PC-9 (cell line): ENCODE measurements at regions not wholly inside any gene's neighbourhood (a gene's known extent, or its start where the extent isn't known, plus 50 kb on each side); places are given as distances from the start of the nearest gene placed in this dataset.

Source experiments
- EZH2 ChIP-seq: fragments of 200-600 bp; sonication (generic); IDR thresholded peaks from 2 replicates; pipeline ENCODE4 v1.8.0; 2017; ENCODE audit warnings: antibody characterized with exemption, low read depth
- TF ChIP-seq, protein P1 (sequence below): fragments of 200-600 bp; sonication (generic); conservative IDR thresholded peaks from 2 replicates; pipeline ENCODE4 v1.6.1; 2017; ENCODE audit warnings: mixed run types, antibody characterized with exemption, mild to moderate bottlenecking, moderate library complexity

DNA sequence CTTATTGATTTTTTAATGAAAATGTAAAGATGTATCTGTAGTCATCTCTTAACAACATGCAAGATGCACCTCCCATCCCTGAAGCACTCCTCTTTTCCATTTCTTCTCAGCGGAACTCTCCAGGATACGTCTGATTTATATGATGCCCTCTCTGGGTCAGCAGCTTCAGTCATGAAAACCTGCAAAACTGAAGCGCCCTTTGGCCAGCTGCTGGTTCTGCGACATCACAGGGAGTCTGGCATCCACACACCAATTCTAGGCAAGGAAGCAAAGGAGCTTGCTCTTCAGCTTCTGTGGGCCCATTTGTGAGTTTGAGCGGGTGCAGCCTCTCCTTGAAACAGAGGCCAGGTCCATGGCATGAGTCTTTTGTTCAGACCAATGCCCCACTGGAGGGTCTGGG lies 1253.3 kb downstream of the TBC1D22A start:
- TF ChIP-seq, protein P1, sequence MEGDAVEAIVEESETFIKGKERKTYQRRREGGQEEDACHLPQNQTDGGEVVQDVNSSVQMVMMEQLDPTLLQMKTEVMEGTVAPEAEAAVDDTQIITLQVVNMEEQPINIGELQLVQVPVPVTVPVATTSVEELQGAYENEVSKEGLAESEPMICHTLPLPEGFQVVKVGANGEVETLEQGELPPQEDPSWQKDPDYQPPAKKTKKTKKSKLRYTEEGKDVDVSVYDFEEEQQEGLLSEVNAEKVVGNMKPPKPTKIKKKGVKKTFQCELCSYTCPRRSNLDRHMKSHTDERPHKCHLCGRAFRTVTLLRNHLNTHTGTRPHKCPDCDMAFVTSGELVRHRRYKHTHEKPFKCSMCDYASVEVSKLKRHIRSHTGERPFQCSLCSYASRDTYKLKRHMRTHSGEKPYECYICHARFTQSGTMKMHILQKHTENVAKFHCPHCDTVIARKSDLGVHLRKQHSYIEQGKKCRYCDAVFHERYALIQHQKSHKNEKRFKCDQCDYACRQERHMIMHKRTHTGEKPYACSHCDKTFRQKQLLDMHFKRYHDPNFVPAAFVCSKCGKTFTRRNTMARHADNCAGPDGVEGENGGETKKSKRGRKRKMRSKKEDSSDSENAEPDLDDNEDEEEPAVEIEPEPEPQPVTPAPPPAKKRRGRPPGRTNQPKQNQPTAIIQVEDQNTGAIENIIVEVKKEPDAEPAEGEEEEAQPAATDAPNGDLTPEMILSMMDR, result no peak
- TF ChIP-seq EZH2, result no peak
